T-helper 1 cell treated with Interleukin-12 subunit alpha and Interleukin-12 subunit beta and Interleukin-4 antibody, amounts not matched to agents 30 μg/mL and 1 μg/mL, for 36 hours (primary cell): ENCODE measurements at regions not wholly inside any gene's neighbourhood (a gene's known extent, or its start where the extent isn't known, plus 50 kb on each side); places are given as distances from the start of the nearest gene placed in this dataset.
"Not testable (repeated sequence)": the region's sequence is repeated elsewhere in the genome, so short reads cannot be mapped to it uniquely, and the experiment has no call there.

Experiments
- H3K27ac Mint-ChIP-seq: one replicate; pipeline ENCODE4 v1.8.0; 2021; ENCODE audit warnings: mild to moderate bottlenecking, mixed read lengths
- H3K27me3 Mint-ChIP-seq: one replicate; pipeline ENCODE4 v1.8.0; 2021; ENCODE audit warnings: low read depth, mixed read lengths
- H3K36me3 Mint-ChIP-seq: one replicate; pipeline ENCODE4 v1.8.0; 2021; ENCODE audit warnings: low read depth, mixed read lengths
- H3K4me1 Mint-ChIP-seq: one replicate; pipeline ENCODE4 v1.8.0; 2021; ENCODE audit warnings: low read depth, mixed read lengths
- H3K4me3 Mint-ChIP-seq: one replicate; pipeline ENCODE4 v1.8.0; 2021; ENCODE audit warnings: mild to moderate bottlenecking, moderate library complexity, mixed read lengths
- H3K9me3 Mint-ChIP-seq: one replicate; pipeline ENCODE4 v1.8.0; 2021; ENCODE audit warnings: mixed read lengths

GRCh38 chr3:128543570-128544174 is 50.7 kb upstream of the GATA2 start:
- H3K4me1 Mint-ChIP-seq, H3K27ac Mint-ChIP-seq, H3K9me3 Mint-ChIP-seq, H3K36me3 Mint-ChIP-seq, H3K4me3 Mint-ChIP-seq: not testable (repeated sequence)
- H3K27me3 Mint-ChIP-seq, result peaks cover 18% of the 10 kb centered on the region
